ENCODE measurements at regions not wholly inside any gene's neighbourhood (a gene's known extent, or its start where the extent isn't known, plus 50 kb on each side); places are given as distances from the start of the nearest gene placed in this dataset.

DNA sequence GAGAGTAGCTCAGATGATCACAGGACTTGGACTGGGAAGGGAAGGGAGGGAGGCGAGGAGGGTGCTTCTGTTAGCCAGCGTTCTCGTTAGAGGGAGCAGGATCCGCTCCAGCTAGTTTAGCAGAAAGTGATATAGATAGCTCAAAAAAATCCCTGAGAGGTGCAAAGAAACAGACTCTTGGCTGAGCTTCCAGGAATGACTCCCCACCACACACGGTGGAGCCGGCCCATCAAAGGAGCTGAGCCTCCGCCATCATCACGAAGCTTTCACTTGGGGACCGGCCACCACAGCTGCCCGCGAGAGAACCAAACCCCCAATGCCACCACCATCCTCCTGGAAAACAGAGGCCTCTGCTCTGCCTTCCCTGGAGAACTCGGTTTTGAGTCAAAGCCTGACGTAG lies 124.6 kb upstream of the BCL2L14 start:
- DNase-seq (ENCODE audit: low read depth): no peak

DNA sequence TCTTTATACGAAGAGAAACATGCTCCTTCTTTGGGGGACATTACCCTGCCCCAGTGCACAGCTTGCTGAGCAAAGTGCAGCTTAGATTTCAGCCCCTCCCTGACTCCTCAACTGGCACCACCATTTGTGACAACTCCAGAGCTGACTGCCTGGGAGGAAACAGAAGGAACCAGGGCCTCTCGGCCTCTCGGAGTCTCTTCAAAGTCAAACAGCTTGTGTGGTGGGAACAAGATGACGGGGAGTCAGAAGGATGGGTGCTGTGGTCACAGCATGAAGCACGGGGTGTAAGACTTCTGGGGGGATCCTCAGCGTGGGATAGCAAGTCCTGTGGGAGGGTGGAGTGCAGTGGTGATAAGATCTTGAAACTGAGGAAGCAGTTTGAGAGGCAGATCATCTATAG lies 123.5 kb upstream of the BCL2L14 start:
- no peak for DNase-seq (ENCODE audit: low read depth)

DNA sequence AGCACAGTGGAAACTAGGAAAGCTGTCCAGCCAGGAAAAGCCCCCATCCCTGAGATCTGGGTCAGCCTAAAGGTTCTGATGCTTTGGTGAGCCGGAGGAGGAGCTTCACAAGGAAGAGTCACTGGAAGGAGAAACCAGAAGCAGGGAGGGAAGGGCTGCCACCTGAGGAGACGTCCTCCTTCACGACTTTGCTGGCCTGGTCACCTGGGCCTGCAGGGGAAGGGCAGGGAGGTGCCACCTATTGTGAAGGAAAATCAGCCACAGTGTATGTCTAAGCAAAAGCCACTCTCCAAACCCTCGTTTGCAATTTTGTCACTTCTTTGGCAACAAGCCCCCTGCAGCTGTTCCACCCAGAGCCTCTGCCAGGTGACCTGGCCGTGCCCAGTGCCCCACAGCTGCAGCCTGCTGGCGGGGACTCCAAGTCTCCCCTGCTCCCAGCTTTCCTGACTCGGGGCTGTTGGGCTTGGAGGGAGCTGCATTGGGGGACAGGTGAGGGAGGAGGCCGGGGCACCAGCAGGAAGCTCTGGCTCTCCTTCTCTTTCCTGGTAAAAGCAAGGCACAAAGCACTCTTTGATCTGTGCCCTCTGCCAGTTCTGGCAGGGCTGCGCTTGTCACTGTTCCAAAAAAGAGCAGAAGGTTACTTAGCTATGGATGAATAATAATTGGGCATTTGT lies 120.9 kb upstream of the BCL2L14 start:
- DNase-seq (ENCODE audit: low read depth): no peak

DNA sequence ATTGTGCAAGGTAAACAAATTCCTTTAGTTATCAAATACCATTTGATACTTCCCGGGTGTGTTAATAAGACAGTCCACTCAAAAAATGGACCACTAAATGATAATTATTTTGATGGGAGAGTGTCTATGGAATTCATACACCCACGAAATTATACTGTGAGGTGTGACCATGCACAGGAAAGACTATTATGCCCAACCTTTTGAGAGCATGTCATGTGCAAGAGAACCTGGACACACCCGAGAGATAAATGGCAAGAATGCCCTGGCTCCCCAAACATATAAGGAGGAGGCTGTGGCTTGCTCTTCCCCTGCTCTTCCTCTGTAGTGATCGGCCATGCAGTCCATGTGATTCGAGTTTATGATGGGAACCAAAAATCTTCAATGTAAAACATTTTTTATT lies 119.5 kb upstream of the BCL2L14 start:
- DNase-seq (ENCODE audit: low read depth): no peak

DNA sequence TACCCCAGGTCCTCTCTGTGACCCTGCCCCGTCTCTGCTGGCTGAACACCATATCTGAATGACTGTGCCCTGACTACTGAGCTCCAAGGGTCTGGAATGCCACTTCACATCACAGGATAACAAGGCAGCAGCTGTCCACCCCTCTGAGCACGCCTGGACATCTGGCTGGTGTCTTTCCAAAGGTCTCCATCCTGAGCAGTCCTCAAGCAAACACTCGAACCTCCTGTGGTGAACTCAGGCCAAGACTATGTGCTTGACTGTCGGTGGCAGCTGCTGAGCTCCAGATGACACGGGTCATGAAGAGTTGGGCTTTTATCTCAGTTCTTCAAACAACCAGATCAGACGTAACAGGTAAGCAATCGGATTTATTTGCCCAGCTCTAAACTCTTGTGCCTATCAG lies 117.2 kb upstream of the BCL2L14 start:
- no peak for DNase-seq (ENCODE audit: low read depth)

DNA sequence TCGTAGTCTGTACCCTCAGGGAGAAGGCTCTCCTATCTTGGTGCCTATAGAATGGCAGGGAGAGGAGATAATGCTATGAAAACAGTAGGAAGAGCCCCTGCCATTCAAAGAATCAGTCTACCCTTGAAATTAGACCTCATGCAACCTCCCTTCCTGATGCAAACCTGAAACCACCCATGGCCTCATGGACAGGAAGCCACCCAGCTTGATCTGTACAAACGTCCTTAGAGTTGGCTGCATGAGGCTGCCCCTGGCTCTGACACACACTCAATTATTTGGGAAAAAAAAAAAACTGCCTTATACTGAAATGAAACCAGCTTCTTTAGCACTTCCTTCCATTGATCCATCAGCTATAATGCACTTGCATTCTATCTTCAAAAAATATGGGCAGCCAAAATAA lies 116.6 kb upstream of the BCL2L14 start:
- no peak for DNase-seq (ENCODE audit: low read depth)

DNA sequence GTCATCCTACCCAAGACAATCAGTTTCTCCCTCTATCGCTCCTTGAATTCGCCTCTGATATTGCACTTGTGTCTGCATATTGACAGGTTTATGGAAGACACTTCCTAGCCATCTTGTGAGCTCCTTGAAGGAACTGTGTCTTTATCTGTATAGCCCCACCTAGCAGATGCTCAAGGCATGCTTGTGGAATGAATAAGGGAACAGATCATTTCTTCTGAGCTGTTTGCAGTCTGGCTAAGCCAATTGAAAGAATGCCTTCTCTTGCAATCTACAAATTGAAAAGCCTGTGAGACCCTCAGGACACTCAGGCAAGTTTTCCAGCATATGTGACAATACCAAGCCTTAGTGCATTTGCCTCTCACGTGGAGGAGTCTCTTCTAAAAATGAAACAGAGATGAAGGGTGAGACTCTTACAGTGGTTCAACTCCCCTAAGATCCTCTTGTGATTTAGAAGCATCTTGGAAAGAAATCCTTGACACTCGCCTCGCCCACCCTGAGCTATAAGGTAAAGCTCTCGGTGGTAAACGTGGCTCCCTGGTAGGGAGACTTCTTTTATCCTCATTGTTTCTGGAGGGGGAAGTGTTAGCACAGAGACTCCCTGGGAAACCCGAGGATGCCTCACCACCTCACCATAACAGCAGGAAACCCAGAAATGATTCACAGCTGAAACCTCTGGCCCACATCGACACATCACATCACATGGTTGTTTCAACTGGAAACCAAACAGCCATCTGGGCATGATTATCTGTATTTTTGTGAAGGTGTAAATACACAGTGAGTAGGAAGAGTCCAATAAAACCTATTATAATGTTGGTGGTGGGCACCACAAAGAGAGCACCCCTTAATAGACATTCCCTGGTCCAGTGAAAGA lies 112.3 kb upstream of the BCL2L14 start:
- no peak for DNase-seq (ENCODE audit: low read depth)

DNA sequence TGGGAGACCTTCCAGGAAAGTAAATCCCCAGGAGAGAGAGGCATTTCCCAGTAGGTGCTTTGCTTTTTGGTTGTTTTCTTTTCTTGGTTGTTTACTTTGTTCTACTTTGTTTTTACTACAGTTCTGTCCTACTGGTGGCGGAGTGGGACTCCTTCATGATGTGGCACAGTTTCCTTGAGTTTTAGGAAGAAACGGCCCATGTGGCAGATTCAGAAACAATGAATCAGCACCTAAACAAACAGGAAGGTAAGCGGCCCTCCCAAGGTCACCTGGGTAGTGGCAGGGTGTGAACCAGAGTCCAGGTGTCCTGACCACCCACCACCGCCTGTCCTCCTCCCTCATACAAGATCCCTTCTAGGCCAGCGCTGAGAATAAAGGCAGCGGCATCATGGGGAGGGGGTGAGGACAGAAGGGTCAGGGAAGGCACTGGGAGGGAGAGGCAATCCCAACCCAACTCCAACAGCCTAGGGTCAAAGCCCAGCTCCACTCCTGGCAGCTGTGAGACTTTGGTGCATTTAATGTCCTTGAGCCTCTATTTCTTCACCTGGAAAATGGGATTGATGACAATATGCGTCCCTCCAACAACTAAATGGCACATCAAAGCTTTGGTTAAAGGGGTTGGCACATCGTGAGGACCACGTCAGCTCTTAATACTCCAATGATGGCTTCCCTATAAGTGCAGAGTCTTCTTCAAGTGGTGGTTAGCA lies 111.5 kb upstream of the BCL2L14 start:
- DNase-seq (ENCODE audit: low read depth): no peak

DNA sequence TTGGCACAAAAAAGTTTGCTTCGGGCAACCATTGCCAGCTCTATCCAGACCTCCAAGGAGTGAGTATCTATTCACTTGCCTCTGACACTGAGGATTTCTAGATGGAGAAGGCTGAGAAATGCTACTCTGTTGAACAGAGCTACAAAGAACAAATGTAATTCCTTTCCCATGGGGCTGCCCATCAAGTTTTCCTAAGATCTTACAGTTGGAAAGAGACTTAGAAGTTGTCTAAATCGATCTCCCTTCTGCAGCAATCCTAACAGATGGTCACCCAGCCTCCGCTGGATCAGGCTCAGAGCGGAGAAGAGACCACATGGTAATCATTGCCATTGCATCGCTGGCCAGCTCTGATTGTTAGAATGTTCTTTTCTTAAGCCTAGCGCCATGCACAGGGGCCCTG lies 110.1 kb upstream of the BCL2L14 start:
- DNase-seq (ENCODE audit: low read depth): no peak

DNA sequence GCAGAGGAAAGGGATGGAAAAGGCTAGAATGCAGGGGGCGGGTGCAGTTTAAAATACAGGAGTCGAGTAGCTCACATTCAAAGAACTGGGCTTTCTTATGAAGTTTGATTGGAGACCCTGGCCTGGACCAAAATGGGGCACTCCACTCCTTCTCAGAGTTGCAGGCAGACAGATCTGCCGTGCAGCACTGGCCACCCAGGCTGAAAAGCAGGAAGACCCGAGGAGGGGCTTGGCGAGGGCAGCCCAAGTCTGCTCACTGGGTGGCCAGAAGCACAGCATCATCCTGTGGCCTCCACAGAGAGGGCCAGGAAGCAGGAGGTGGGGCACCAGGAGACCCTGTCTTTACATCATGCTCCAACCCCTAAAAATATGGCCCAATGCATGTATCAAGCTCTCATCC lies 109.1 kb upstream of the BCL2L14 start:
- no peak for DNase-seq (ENCODE audit: low read depth)

DNA sequence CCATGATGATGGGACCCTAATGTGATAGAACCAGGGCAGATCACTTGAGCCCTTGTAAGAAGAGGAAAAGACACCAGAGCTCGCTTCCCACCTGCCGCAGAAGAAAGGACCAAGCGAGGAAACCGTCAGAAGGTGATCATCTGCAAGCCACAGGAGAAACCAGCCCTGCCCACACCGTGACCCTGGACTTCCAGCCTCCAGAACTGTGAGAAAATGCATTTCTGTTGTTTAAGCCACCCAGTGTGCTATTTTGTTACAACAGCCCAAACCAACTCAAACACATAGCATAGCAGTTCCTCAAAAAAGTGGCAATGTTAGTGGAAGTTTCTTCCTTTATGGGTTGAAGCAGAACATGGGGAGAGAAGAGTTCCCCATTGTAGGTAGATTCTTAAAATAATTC lies 107.9 kb upstream of the BCL2L14 start:
- no peak for DNase-seq (ENCODE audit: low read depth)

DNA sequence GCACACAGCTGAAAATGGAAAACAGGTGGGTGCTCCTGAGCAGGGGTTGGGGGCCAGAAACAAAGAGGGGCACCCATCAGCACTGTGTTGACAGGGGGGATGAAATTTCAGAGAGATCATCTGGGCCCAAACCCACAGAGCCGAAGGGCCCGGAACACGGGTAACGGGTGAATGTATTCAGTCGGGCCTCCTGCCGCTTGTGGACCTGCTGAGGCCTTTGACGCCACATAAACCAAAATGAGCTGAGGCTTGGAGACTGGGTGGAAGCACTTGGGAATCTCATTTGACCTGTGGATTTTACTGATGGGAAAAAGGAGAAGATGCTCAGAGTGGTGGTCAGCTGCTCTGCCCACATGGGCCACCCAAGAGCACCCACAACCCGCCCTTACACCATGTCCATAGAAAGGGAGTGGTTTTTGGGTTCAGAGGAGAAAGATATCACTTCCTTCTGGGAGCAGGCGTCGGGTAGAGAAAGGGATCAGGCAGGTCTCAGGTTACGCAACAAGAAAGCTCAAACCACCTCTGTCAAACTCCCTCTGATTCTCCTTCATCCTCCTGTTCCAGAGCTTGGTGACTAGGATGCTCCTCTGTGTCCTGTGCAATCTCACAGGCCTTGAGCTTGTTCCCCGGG lies 106.8 kb upstream of the BCL2L14 start:
- no peak for DNase-seq (ENCODE audit: low read depth)

DNA sequence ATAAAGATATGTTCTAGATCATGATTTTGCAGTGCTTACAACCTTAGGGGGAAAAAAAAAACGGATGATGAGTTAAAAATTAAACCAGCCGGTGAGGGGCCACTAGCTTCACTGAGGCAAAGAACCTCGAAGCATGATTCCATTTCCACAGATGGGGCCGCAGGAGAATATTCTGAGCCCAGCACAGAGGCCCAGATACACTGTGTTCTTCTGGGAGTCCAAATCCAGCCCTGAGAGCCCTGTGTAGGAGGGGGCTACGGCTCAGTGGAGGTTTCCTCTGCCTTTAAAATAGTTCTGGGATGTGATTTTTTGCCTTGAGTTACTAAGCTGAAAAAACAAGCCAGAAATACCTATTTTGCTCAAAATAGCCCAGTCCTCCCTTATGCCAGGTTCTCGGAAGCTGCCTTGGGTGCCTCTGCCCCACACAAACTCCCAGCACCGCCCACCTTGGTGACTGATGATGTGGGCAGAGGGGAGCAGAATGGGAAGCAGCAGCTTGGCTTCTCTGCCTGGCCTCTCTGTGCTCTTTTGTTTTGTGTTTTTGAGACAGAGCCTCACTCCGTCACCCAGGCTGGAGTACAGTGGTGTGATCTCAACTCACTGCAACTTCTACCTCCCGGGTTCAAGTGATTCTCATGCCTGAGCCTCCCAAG lies 105.4 kb upstream of the BCL2L14 start:
- no peak for DNase-seq (ENCODE audit: low read depth)

DNA sequence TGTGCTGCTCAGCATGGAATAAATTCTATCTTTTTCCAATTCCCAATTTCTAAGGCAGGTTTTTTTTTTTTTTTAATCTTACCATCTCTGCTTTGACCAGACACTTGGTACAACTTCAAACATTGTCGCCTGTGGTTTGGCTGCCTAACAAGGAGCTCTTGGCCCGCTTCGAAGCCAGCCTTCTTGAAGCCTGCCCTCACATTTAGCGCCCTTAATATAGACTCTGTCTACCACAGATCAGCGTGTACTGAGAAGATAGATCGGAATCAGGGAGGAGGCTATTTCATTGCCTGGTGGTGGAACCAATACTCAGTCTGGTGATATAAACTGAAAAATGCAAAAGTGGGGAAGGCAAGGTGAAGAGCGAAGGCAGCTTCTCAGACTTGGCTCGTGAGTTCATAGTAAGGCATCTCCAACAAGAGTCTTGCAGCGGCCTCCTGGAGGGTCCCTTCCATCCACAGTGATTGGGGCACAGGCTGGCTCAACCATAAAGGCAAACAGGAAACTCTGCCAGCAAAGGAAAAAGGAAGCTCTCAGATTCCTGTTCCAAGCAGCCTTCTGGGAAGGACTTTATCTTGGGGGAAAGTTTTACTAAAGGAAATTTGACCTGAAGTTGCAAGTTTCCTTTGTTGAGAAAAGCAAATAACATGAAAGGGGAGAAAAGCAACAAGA lies 103.2 kb upstream of the BCL2L14 start:
- no peak for DNase-seq (ENCODE audit: low read depth)

DNA sequence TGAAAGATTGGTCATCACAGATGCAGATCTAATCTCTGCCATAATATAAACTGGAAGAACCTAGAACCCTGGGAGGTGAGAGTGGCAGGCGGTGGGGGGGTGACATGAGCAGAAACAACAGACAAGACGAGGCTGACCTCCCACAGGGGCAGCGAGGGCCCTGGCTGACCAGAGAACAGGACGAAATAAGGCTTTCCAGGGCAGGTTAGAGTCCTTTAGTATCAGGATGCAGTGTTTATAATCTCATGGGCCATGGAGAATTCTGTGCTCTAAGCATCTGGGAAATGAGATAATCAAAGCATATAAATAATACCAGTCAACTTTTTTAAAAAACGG lies 102.7 kb upstream of the BCL2L14 start:
- DNase-seq (ENCODE audit: low read depth): no peak

DNA sequence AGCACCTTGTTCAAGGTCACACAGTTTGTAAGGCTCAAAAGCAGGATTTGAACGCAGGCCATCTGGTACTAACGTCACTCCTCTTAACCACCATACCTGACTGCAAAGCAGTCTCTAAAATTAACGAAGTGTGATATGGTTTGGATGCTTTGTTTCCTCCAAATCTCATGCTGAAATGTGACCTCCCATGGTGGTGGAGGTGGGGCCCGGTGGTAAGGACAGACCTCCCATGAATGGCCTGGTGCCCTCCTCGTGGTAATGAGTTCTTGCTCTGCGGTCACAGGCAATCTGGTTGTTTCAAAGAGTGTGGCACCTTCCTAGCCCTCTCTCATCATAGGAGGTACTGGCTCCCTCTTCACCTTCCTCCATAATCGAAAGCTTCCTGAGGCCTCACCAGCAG lies 102.2 kb upstream of the BCL2L14 start:
- no peak for DNase-seq (ENCODE audit: low read depth)

DNA sequence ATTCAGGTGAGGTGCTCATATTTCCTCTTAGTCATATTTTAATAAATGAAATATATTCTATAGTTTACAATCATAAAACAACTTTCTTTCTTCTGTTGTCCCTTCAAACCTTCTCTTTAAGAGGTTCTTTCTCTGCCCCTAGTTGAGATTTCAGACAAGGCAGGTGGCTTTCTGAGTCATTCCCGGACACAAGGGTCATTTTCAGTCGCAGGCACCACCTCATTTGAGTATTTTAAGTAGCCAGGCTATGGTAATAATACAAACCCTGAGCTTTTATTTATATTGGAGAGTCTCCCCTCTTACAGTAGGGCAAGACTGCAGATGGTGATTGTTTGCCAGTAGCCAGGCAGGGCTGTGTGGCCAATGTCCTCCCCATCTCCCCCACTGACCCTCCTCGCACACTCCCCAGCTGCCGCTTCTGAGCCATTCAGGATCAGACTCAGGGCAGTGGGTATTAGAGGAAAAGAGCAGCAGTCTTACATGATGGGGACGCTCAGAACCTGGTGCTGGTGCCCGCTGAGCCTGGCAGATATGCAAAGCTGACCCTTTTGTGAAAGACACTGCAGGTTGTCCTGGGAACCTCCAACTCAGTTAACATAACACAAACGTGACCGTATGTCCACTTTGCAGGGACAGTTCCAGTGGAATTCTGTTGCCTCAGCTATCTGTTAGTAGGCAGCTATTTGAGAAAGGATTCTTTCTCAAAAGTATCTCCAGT lies 101.1 kb upstream of the BCL2L14 start:
- no peak for DNase-seq (ENCODE audit: low read depth)

DNA sequence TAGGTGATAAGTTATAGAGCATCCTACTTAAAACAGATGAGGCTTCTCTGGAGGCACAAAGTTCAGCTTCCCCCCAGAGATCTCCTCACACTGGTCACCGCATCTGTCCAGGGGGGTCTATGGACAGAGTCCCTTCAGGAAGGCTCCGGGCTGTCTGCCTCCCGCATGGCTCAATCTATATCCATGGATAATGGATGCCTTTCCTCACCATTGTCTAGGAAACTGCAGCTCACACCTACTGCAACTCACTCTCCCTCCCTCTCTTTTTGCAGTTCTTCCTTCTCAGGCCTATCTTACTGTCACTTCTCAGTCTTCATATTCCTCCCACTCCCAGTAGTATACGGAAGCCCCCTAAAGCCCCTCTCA lies 100.6 kb upstream of the BCL2L14 start:
- no peak for DNase-seq (ENCODE audit: low read depth)

DNA sequence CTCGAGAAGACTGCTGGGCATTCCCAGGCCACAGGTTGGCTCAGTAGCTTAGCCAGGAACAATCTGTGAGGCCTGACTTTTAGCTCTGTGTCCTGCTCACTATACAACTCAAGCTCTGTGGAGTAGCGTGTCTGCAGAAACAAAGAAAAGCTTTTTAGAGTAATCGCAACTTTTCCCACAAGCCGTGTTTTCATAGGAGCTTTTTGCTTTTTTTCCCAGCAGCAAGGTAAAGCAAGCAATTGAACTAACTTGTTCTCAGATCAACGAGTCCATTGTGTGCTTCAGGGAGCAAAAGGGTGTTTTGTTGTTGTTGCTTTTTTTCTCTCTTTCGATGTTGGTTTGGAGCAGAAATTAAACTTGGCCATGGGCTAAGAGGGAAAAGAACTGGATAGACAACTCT lies 97.3 kb upstream of the BCL2L14 start:
- DNase-seq (ENCODE audit: low read depth): no peak

DNA sequence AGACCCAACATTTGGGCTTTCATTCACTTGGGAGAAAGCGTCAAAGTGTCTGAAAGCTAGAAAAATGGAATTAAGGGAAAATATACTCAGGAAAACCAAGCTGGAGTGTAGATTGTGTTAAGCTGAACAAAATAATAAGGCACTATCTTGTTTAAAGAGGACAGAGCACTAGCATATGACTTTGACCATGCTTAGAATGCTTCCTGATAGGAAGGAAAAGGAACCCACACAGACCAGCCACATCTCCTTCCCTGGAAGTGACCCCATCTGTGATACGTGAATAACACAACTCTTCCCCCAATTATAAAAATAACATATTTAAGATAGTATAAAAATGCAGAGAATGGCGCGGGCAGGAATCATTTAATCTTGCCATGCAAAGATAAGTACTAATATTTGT lies 94.7 kb upstream of the BCL2L14 start:
- DNase-seq (ENCODE audit: low read depth): no peak

DNA sequence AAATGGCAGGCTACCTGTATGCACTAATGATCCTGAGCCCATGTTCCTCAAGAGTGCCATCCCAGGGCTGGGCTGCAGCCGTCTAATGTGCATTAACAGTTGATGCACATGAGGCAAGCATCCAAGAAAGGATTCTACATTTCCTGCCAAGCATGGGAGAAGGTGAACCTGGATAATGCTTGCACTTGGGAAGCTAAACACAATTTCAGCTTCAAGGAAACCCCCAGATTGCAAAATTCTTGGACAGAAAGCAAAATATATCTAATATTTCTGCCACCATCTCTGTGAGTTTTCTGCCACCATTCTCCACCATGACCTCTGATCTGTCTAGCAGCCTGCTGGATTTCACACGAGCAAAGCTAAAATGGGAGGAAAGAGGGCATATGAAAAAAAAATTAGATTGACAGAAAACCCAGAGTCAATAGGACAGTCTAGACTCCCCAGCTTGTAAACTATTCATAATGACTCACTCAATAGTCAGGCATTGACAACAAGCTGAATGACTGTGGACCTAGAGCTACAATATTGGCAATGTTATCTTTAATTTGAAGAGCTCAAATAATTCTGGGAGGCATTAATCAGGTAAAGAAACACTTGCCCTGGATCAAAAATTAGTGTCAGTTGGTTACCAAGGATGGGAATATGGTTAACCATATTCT lies 91.9 kb upstream of the BCL2L14 start:
- no peak for DNase-seq (ENCODE audit: low read depth)

All from activated T-cell treated with anti-CD3 and anti-CD28 coated beads for 1 hour (primary cell).